Adrenal gland (tissue), 9 donors: ENCODE measurements at regions not wholly inside any gene's neighbourhood (a gene's known extent, or its start where the extent isn't known, plus 50 kb on each side); places are given as distances from the start of the nearest gene placed in this dataset.
A peak's percentile ranks its signal among the peaks of the same experiment; 100 is the strongest.

Experiments used
- DNase-seq, 7 donors: peaks; one replicate each; pipeline ENCODE4 v3.0.0-alpha.2; 2019 to 2020
- H3K27ac ChIP-seq, 5 donors: fragments of 200-600 bp; sonication (generic) in 4 of 5; 1 replicate in 3 of 5; 2 replicates in 2 of 5; pipeline versions ENCODE4 v1.5.1 to v1.8.0; 2016 to 2020; ENCODE audit warnings: mild to moderate bottlenecking in 1 of 5
- H3K27me3 ChIP-seq: fragments of 200-600 bp; 2 replicates; pipeline ENCODE4 v1.8.0; 2021
- H3K36me3 ChIP-seq, 2 donors: fragments of 200-600 bp; replicated peaks in 1 of 2; 1 replicate in 1 of 2; 2 replicates in 1 of 2; pipeline versions ENCODE4 v1.5.1 to v1.8.0; 2018 to 2022
- H3K4me1 ChIP-seq, 2 donors: fragments of 200-600 bp; replicated peaks in 1 of 2; 1 replicate in 1 of 2; 2 replicates in 1 of 2; pipeline versions ENCODE4 v1.5.1 to v1.8.0; 2018 to 2021
- H3K4me3 ChIP-seq, 4 donors: fragments of 200-600 bp; sonication (generic) in 3 of 4; one replicate each; pipeline ENCODE4 v1.5.1; 2016 to 2018
- H3K9me3 ChIP-seq, 3 donors: fragments of 200-600 bp; sonication (generic) in 1 of 3; replicated peaks in 1 of 3; 1 replicate in 2 of 3; 2 replicates in 1 of 3; pipeline versions ENCODE4 v1.5.1 to v1.8.0; 2016 to 2021
- POLR2A ChIP-seq, 2 donors: fragments of 450-650 bp; IDR thresholded peaks; one replicate each; pipeline ENCODE4 v1.6.1; 2017; ENCODE audit warnings: antibody characterized with exemption in 2 of 2, mild to moderate bottlenecking in 2 of 2, moderate library complexity in 1 of 2
- WGBS, 4 donors: extraction: QIAGEN DNeasy Blood & Tissue Kit in 2 of 4; methylation state at CpG; one replicate each; pipeline versions ENCODE4 v1.1.5 to v1.1.7; 2013 to 2017; 5-methylcytosine and 5-hydroxymethylcytosine counted together
- intact Hi-C, 2 donors: fragments of 100-400 bp; cut with DNase I; formaldehyde crosslinking; loops; one replicate each; pipeline versions ENCODE4 v1.14.1 to v1.15.0; 2022 to 2023
- TF ChIP-seq, protein P1 (sequence below), 6 experiments: fragments of 450-650 bp in 4 of 6; fragments of 200-600 bp in 2 of 6; sonication (generic) in 1 of 6; IDR thresholded peaks; 1 replicate in 5 of 6; 2 replicates in 1 of 6; pipeline versions ENCODE4 v1.5.1 to v1.8.0; 2016 to 2021; ENCODE audit warnings: antibody characterized with exemption in 6 of 6, mild to moderate bottlenecking in 2 of 6, moderate library complexity in 1 of 6
- donor health status: healthy with polysubstance abuse.
- donor health status: Bipolar disorder and iron deficiency.
- donor health status: DM: yes; HTN: yes; CAD: no.
- donor health status: DM: no; HTN: no; CAD: no.
- donor health status: DM: no; HTN: no; CAD: no.

DNA sequence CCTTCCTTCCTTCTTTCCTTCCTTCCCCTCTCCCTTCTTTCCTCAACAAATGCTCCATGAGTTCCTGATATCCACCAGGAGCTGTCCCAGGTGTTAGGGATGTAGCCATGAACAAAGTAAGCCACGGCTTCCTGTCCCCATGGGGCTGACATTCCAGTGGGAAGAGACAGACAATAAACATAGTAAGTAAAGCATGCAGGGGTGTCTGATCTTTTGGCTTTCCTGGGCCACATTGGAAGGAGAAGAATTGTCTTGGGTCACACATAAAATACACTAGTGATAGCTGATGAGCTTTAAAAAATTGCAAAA is 81.5 kb upstream of the ZBTB40 start:
- H3K9me3 ChIP-seq = no peaks in the 10 kb centered on the region
- intact Hi-C loops = no loop called here
- no peaks in the 10 kb centered on the region for H3K36me3 ChIP-seq
- DNase-seq = no peak
- TF ChIP-seq, protein P1, sequence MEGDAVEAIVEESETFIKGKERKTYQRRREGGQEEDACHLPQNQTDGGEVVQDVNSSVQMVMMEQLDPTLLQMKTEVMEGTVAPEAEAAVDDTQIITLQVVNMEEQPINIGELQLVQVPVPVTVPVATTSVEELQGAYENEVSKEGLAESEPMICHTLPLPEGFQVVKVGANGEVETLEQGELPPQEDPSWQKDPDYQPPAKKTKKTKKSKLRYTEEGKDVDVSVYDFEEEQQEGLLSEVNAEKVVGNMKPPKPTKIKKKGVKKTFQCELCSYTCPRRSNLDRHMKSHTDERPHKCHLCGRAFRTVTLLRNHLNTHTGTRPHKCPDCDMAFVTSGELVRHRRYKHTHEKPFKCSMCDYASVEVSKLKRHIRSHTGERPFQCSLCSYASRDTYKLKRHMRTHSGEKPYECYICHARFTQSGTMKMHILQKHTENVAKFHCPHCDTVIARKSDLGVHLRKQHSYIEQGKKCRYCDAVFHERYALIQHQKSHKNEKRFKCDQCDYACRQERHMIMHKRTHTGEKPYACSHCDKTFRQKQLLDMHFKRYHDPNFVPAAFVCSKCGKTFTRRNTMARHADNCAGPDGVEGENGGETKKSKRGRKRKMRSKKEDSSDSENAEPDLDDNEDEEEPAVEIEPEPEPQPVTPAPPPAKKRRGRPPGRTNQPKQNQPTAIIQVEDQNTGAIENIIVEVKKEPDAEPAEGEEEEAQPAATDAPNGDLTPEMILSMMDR (IDR thresholded peaks at IDR 0.05) = no peak
- TF ChIP-seq POLR2A (IDR thresholded peaks at IDR 0.05) = no peak
- no peaks in the 10 kb centered on the region for H3K27me3 ChIP-seq
- WGBS, 4 donors = 56 to 68% (median 65%) methylated on average over 1 of the region's 1 CpG
- no peak overlapping the region for H3K4me3 ChIP-seq
- no peaks in the 10 kb centered on the region for H3K4me1 ChIP-seq
- H3K27ac ChIP-seq = no peak overlapping the region

DNA sequence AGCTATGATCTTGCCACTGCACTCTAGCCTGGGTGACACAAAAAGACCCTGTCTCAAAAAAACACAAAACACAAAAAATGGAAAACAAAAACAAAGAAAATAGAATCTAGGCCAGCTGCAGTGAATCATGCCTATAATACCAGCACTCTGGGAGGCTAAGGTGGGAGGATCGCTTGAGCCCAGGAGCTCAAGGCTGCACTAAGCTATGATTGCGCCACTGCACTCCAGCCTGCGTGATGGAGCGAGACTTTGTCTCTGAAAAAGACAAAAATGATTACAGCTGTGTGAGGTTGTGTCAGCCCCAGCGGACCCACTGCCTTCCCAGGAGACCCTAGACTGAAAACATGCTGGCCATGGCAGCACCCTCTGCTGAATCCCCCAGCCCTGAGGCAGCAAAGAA is 80.2 kb upstream of the ZBTB40 start:
- Histone ChIP-seq H3K27ac (peak overlapping the region in 2 of 5 donors; percentile 40 to 59), H3K4me3 (no peak overlapping the region), H3K9me3 (no peaks in the 10 kb centered on the region), H3K36me3 (no peaks in the 10 kb centered on the region), H3K27me3 (no peaks in the 10 kb centered on the region), H3K4me1 (peaks cover 7 to 8% of the 10 kb centered on the region in 2 donors)
- intact Hi-C loops = no loop called here
- TF ChIP-seq, protein P1 (IDR thresholded peaks at IDR 0.05) = no peak
- TF ChIP-seq POLR2A (IDR thresholded peaks at IDR 0.05) = no peak
- peak in 6 of 7 donors; percentile 37 to 66 (median 48) for DNase-seq
- 41 to 77% (median 56%) methylated on average over 5 of the region's 5 CpGs for WGBS, 4 donors

DNA sequence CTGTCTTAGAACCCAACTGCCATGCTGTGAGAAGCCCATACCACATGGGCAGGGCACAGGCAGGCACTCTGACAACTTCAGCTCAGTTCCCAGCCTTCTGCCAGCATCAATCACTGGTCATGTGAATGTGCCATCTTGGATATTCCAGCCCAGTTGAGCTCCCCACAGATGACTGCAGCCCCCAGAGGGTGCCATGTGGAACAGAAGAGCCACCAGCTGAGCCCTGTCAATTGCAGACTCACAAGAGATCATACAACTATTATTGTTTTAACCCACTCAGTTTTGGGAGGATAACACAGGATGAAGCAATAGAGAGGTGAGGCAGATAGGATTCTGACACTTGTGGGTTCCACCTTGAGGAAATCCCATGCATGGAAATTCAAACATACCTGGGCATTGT is 78.4 kb upstream of the ZBTB40 start:
- TF ChIP-seq, protein P1 (IDR thresholded peaks at IDR 0.05) = no peak
- no peak for TF ChIP-seq POLR2A (IDR thresholded peaks at IDR 0.05)
- no peaks in the 10 kb centered on the region for H3K9me3 ChIP-seq
- no peaks in the 10 kb centered on the region for H3K36me3 ChIP-seq
- no peak overlapping the region for H3K27ac ChIP-seq
- intact Hi-C loops = no loop called here
- H3K4me3 ChIP-seq = no peak overlapping the region
- DNase-seq = no peak
- H3K27me3 ChIP-seq = no peaks in the 10 kb centered on the region
- H3K4me1 ChIP-seq = peaks cover 7 to 8% of the 10 kb centered on the region in 2 donors

DNA sequence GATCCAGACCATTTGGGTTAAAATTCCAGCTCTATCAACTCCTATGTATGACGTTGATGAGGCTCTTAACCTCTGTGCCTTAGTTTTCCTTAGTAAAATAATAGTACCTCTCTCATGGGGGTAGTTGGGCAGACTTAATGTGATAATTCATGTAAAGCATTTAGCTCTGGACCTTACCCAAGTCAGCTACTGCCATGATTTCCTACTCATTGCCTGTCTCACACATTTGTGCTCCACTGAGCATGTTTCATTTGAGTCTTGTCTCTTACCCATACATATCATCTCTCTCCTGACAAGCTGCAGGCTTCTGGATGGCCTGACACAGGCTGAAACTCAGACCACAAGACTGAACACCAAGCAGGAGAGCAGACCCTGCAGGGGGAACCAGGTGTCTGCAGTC is 77.7 kb upstream of the ZBTB40 start:
- 71 to 84% (median 73%) methylated on average over 1 of the region's 1 CpG for WGBS, 4 donors
- intact Hi-C loops = no loop called here
- Histone ChIP-seq H3K4me1 (peaks cover 7 to 8% of the 10 kb centered on the region in 2 donors), H3K4me3 (no peak overlapping the region), H3K27me3 (no peaks in the 10 kb centered on the region), H3K9me3 (no peaks in the 10 kb centered on the region), H3K36me3 (no peaks in the 10 kb centered on the region), H3K27ac (no peak overlapping the region)
- DNase-seq = no peak
- no peak for TF ChIP-seq POLR2A (IDR thresholded peaks at IDR 0.05)
- TF ChIP-seq, protein P1 (IDR thresholded peaks at IDR 0.05) = no peak
